ENCODE measurements at regions not wholly inside any gene's neighbourhood (a gene's known extent, or its start where the extent isn't known, plus 50 kb on each side); places are given as distances from the start of the nearest gene placed in this dataset.

GRCh38 chr10:111203615-111204014 is 126.8 kb downstream of the ADRA2A start:
- no peak for DNase-seq

GRCh38 chr10:111204838-111205237 is 128.0 kb downstream of the ADRA2A start:
- no peak for DNase-seq

- DNase-seq = no peak
Measured at GRCh38 chr10:111206521-111206920, 129.7 kb downstream of the ADRA2A start.

GRCh38 chr10:111207500-111207899 is 130.7 kb downstream of the ADRA2A start:
- no peak for DNase-seq

- DNase-seq = no peak
Measured at GRCh38 chr10:111208951-111209350, 132.1 kb downstream of the ADRA2A start.

- DNase-seq = no peak
Measured at GRCh38 chr10:111209692-111210091, 132.9 kb downstream of the ADRA2A start.

GRCh38 chr10:111211241-111211640 is 134.4 kb downstream of the ADRA2A start:
- no peak for DNase-seq

- DNase-seq = no peak
Measured at GRCh38 chr10:111211706-111212105, 134.9 kb downstream of the ADRA2A start.

- peak; percentile 44 for DNase-seq
Measured at GRCh38 chr10:111221682-111222480, 145.1 kb downstream of the ADRA2A start.

GRCh38 chr10:111222961-111223360 is 146.1 kb downstream of the ADRA2A start:
- DNase-seq = no peak

- no peak for DNase-seq
Measured at GRCh38 chr10:111231779-111232178, 154.9 kb downstream of the ADRA2A start.

- no peak for DNase-seq
Measured at GRCh38 chr10:111233439-111233838, 156.6 kb downstream of the ADRA2A start.

GRCh38 chr10:111234234-111234913 is 157.5 kb downstream of the ADRA2A start:
- DNase-seq = no peak

GRCh38 chr10:111234914-111235302 is 158.1 kb downstream of the ADRA2A start:
- DNase-seq = no peak

GRCh38 chr10:111240348-111240747 is 163.5 kb downstream of the ADRA2A start:
- no peak for DNase-seq

GRCh38 chr10:111243126-111243525 is 166.3 kb downstream of the ADRA2A start:
- DNase-seq = no peak

GRCh38 chr10:111246136-111246535 is 169.3 kb downstream of the ADRA2A start:
- peak; percentile 21 for DNase-seq

- no peak for DNase-seq
Measured at GRCh38 chr10:111246814-111247452, 170.1 kb downstream of the ADRA2A start.

GRCh38 chr10:111247781-111248389 is 171.1 kb downstream of the ADRA2A start:
- DNase-seq = no peak

- DNase-seq = no peak
Measured at GRCh38 chr10:111249925-111250324, 173.1 kb downstream of the ADRA2A start.

- no peak for DNase-seq
Measured at GRCh38 chr10:111261081-111261615, 184.3 kb downstream of the ADRA2A start.

GRCh38 chr10:111265341-111265740 is 188.5 kb downstream of the ADRA2A start:
- no peak for DNase-seq

- no peak for DNase-seq
Measured at GRCh38 chr10:111266165-111266564, 189.3 kb downstream of the ADRA2A start.
